Fibroblast of villous mesenchyme (primary cell): ENCODE measurements at regions not wholly inside any gene's neighbourhood (a gene's known extent, or its start where the extent isn't known, plus 50 kb on each side); places are given as distances from the start of the nearest gene placed in this dataset.

Experiments used
- DNase-seq: peaks from one replicate; pipeline ENCODE4 v3.0.0-alpha.2; 2010; ENCODE audit warnings: low read depth
- H3K4me3 ChIP-seq: 2 replicates; pipeline ENCODE4 v1.5.1; 2011; ENCODE audit warnings: low read depth, mild to moderate bottlenecking, low read length
- TF ChIP-seq, protein P1 (sequence below): IDR thresholded peaks from 2 replicates; pipeline ENCODE4 v1.5.1; 2012; ENCODE audit warnings: low read depth, mild to moderate bottlenecking, low read length; ENCODE audit not compliant: insufficient read depth

DNA sequence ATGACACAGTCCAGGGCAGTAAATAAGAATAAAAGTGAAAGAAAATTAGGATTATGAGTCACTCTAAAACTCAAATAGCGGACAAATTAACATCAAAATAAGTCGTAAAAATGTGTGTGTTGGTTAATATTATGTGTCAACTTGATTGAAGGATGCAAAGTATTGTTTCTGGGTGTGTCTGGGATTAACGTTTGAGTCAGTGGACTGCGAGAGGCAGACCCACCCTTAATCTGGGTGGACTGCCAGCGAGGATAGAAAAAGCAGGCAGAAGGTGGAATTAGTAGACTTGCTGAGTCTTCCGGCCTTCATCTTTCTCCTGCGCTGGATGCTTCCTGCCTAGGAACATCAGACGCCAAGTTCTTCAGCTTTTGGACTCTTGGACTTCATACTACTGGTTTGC, 324.3 kb upstream of the PCDH10 start:
- TF ChIP-seq, protein P1, sequence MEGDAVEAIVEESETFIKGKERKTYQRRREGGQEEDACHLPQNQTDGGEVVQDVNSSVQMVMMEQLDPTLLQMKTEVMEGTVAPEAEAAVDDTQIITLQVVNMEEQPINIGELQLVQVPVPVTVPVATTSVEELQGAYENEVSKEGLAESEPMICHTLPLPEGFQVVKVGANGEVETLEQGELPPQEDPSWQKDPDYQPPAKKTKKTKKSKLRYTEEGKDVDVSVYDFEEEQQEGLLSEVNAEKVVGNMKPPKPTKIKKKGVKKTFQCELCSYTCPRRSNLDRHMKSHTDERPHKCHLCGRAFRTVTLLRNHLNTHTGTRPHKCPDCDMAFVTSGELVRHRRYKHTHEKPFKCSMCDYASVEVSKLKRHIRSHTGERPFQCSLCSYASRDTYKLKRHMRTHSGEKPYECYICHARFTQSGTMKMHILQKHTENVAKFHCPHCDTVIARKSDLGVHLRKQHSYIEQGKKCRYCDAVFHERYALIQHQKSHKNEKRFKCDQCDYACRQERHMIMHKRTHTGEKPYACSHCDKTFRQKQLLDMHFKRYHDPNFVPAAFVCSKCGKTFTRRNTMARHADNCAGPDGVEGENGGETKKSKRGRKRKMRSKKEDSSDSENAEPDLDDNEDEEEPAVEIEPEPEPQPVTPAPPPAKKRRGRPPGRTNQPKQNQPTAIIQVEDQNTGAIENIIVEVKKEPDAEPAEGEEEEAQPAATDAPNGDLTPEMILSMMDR = no peak
- DNase-seq = no peak
- no peak overlapping the region for H3K4me3 ChIP-seq

DNA sequence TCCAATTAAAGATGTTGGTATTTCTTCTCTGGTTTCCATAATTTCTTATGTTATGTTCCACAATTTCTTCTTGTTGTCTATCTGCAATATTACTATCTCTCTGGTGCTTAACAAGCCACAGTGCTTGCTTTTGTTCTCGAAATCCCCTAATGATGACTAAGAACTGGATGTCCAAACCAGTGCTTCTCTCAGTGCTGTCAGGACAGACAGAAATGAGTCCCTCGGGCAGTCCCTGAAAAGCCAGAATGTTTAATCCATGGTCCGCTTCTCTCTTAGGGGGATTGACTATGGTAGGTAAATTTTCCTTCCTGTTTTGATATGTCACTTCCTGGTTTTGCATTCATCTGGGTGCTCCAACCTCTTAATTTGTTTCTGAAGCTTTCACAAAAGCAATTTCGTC, 321.6 kb upstream of the PCDH10 start:
- TF ChIP-seq, protein P1 = no peak
- DNase-seq = no peak
- no peak overlapping the region for H3K4me3 ChIP-seq

DNA sequence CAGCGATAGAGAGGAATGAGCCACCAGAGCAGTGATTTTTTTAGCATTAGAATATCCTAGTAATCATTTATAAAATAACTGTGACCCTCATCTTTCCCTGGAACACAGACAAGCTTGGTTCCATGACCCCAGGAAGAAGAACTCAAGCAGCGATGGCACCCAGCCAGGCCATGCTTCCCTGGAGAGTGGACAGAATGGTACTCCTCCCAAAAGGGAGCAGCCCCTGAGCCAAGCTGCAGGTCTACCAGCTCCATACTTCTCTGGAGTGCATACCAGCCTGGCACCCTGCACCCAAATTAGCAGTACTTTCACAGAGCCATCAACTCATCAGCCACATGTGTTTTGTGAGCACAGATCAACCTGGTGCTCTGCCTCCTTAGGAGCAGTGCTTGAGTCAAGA, 310.9 kb upstream of the PCDH10 start:
- TF ChIP-seq, protein P1 = no peak
- no peak overlapping the region for H3K4me3 ChIP-seq
- DNase-seq = no peak

DNA sequence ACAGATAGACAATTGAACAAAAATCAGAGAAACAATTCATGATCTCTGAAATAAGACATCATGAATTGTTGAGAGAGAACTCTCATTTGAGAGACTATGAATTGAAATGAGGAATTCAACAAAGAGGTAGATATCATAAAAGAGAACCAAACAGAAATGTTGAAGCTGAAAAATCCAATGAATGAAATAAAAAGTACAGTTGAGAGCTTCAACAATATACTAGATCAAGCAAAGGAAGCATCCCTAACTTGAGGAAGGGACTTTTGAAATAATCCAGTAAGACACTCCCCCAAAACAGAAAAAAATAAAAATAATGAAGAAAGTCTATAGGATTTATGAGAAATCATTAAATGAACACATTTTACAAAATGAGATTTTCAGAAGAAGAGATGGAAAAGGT, 310.0 kb upstream of the PCDH10 start:
- TF ChIP-seq, protein P1 = no peak
- H3K4me3 ChIP-seq = no peak overlapping the region
- DNase-seq = no peak

DNA sequence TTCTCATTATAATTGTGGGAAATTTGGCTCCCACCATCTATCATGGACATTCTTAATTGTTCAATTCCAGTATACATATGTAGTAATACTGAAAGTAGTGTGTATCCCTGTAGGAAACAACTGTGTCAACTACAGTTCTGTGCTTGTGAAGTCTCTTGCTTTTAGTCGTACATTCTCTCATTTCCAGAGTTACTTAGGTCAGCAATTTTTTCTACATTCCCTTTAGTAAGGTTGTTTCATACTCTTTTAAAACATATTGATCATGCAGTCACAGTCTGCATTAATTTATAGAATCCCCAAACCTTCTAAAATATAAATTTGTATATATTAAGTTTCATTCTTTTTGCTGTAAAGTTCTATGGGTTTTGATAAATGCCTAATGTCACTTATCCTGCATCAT, 289.2 kb upstream of the PCDH10 start:
- DNase-seq = no peak
- no peak overlapping the region for H3K4me3 ChIP-seq
- TF ChIP-seq, protein P1 = no peak

DNA sequence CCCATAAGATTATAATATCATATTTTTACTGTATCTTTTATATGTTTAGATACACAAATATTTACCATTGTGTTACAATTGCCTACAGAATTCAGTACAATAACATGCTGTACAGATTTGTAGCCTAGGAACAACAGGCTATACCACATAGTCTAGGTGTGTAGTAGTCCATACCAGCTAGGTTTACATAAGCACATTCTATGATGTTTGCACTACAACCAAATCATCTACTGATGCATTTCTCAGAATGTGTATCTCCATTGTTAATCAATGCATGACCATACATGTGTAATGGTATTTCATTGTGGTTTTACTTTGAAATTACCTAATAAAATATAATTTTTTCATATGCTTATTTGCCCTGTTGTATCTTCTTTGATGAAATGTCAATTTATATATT, 288.1 kb upstream of the PCDH10 start:
- TF ChIP-seq, protein P1 = no peak
- no peak overlapping the region for H3K4me3 ChIP-seq
- no peak for DNase-seq

DNA sequence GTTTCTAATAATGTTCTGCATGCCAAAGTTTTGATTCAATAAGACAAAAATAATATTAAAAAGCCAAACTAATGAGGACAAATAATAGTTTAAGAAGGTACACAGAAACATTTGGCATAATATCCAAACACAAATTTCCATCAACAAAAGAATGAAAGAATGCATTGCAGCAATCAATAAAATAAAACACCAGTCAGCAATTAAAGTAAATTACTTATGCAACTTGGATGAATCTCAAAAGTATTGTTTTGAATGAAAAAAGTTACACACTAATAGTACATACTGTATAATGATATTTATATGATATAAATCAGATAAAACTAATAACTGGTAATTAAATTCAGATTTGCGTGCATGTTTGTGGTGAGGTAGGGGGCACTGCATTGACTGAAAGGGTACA, 285.5 kb upstream of the PCDH10 start:
- DNase-seq = no peak
- no peak overlapping the region for H3K4me3 ChIP-seq
- TF ChIP-seq, protein P1 = no peak
